ENCODE measurements at regions not wholly inside any gene's neighbourhood (a gene's known extent, or its start where the extent isn't known, plus 50 kb on each side); places are given as distances from the start of the nearest gene placed in this dataset.
A peak's percentile ranks its signal among the peaks of the same experiment; 100 is the strongest.

DNA sequence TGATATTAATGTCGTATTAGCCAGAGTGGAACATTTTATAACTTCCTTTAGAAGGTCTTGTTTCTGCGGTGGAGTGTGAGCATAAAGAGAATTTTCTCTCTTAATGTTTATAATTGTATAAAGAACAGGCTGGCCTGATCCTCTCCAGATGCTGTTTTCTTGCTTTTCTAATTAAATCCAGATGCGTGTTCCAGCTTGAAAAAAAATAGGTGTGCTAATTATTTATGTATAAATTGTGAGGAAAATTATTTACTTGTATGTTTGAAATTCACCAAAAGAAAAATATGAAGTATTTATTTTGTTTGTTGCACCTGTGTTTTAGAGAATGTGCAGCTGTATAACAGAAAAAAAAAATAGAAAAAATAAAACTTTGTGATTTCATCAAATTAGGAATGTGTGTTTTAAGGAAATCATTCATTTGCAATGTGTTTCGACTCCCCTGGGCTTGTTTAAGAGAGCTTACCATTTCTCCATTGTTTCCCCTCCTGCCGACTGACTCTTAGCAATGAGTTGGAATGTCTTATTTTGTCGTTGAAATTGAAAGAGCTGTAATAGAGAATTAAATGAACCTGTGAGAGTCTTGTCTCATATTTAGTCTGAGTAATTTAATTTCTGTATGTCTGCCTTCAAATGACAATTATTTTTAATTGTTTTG is 220.1 kb upstream of the NXPH2 start:
- DNase-seq (ENCODE audit: low read depth, low spot score), result no peak
- no peak overlapping the region for H3K27ac ChIP-seq

DNA sequence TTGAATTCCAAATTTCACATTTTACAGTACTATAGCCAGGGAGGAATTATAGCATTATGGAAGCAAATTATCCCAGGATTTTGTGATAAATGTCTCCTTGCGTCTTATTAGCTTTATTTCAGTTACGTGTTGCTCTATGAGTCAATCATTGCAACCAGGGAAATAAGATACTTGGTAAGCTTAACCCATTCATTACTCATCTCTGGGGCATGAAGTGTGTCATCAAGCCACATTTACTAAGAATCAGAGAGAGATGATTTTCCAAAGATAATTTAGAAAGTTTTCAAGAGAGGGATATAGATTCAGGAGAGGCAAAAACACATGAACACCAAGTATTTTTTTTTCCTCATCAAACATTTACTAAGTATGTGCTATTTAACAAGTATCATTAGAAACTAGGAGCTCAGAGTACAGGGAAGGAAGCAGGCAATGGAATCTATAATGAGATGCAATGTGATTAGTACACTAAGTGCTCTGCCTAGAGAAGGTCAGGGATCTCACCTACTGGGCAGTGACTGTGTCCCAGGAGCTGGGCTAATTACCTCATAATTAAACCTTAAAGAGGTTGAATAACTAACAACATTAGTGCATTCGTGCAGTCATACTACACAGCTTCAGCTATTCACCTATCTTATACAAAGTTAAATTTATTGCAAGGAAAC is 217.8 kb upstream of the NXPH2 start:
- H3K27ac ChIP-seq, result no peak overlapping the region
- DNase-seq (ENCODE audit: low read depth, low spot score), result peak; percentile 8

DNA sequence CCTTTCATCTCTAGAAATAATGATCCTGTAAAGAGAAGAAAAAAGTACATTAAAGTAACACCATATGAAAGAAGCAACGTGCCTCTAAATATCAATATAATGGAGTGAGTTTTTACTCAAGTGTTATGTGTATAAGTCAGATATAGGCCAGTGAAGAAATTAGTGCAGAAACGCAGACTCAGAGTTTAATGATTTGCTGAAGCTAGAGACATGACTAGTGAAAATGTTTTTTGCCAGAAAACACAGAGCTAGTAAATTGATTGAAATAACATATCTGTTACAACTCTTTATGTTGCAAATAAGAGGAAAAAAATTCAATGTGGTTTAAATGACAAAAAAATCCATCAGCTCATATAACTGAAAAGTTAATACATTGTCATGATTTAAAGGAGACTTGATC is 217.2 kb upstream of the NXPH2 start:
- DNase-seq (ENCODE audit: low read depth, low spot score), result no peak
- no peak overlapping the region for H3K27ac ChIP-seq

DNA sequence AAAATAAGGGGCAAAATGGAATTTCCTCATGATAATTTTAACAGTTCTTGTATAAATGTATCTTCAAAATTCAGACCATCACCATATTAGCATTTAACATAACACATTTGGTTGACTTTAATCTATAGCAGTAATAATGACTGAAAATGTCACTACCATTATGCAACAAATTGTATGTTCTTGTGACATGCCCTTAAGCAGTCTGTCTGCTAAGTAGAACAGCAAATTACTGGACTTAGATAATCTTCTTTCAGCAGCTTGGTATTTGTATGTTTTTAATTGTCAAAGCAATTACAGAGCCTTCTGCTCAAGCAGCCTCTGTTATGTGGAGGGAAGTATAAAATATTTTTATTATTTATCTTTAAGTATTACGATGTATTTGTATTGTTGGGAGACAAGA is 214.3 kb upstream of the NXPH2 start:
- DNase-seq (ENCODE audit: low read depth, low spot score), result no peak
- H3K27ac ChIP-seq, result no peak overlapping the region

DNA sequence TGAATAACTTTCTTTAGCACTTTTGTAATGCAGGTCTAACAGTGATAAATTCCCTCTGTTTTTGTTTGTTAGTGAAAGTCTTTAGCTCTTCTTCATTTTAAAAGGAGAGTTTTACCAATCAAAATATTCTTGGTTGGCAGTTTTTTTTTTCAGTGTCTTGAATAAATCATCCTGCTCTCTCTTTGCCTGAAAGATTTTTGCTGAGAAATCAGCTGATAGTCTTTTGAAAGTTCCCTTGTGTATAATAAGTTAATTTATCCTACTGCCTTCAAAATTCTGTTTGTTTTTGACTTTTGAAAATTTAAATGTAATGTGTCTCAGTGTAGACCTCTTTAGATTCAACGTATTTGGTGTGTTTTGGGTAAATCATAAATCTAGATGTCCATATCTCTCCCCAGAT is 205.7 kb upstream of the NXPH2 start:
- no peak for DNase-seq (ENCODE audit: low read depth, low spot score)
- no peak overlapping the region for H3K27ac ChIP-seq

DNA sequence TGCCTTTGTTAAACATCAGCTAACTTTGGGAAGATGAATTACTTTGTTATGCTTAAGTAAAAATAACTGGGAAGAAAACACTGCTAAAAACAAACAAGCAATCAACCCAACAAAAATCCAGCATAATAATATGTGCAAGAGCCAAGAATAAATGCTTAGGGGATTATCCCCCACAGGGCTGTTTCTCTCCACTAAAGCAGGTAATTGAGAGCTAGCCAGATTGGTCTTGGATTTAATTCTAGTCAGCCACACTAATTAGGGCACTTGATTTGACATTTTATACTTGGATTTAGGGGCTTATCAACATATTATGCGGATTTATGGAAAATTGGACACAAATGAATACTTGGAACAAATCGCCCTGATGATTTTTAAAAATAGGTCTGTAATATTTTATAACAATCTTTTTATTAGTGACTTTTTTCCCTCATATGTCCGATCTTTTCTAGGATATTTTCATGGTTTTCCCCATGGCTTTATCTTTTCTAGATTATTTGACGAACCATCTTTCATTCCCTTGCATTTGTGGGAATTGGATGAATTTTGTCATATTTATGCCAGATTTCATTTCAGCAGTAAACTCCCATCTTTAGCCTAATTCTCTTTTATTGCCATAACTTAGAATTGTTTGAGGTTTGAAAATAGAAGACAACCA is 199.1 kb upstream of the NXPH2 start:
- H3K27ac ChIP-seq, result no peak overlapping the region
- no peak for DNase-seq (ENCODE audit: low read depth, low spot score)

DNA sequence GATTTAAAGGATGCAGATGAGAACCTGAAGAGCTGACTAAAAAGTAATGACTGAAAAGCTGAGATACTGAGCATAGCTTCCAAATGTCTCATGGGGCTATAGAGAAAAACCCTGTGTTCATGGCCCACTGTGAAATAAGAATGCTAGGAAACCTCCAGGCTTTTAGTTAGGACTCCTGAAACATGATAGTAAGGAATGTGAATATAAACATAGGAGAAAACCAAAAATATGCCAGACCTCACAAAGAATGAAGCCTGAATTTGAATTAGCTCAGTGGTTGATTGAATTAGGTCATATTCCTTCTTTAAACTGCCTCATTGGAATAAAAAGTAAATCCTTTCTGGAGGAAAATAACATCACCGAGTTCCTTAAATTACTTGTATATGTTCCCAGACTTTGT is 194.5 kb upstream of the NXPH2 start:
- no peak overlapping the region for H3K27ac ChIP-seq
- DNase-seq (ENCODE audit: low read depth, low spot score), result no peak

DNA sequence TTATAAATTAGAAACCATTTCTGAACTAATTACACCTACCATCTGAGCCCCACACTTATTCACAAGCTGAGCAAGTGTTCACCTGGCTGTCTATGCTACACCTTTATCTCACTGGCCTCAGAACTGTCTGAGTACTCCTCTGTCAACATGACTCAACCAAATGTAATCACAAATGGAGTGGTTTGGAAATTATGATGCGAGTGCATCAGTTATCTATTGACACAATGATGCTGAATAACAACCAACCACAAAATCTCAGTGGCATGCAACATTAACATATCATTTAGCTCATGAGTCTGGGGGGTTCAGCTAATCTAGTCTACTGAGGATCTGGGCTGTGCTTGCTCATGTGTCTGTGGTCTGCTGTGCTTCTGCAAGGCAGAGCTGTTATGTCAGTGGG is 184.2 kb upstream of the NXPH2 start:
- DNase-seq (ENCODE audit: low read depth, low spot score), result no peak
- no peak overlapping the region for H3K27ac ChIP-seq

DNA sequence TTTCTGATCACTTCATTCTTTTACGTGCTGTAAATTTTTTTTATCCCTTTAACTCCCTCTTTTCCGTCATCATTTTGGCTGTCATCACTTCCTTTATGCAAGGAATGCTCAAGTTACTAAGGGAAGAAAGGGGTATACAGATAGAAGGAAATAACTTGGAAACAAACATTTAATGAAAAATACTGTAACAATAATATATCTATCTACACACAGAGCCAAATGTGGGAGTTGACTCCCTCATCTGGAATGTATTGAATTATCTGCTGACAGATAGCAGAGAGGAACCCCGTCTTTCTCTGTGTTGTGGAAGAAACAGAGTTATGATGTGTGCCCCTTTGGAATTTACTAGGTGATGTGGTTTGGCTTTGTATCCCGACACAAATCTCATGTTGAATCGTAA is 182.5 kb upstream of the NXPH2 start:
- DNase-seq (ENCODE audit: low read depth, low spot score), result no peak
- no peak overlapping the region for H3K27ac ChIP-seq

DNA sequence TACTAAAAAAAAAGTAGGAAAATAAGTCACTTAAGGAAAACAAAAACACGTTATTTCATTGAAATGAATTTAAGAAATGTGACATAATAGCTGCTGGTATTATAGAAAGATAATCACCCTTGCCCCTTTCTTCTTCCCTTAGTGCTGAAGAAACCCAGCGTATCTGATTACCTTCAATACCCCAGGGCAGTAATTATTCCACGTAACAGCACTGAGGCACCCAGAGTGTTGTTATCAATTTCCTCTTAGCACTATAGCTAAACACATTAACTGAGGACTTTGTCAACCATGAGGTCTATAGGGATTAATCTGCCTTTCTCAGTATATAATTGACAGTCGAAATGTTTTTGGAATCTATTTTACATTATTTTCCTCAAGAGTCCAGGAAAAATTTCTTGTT is 180.0 kb upstream of the NXPH2 start:
- no peak overlapping the region for H3K27ac ChIP-seq
- DNase-seq (ENCODE audit: low read depth, low spot score), result no peak

DNA sequence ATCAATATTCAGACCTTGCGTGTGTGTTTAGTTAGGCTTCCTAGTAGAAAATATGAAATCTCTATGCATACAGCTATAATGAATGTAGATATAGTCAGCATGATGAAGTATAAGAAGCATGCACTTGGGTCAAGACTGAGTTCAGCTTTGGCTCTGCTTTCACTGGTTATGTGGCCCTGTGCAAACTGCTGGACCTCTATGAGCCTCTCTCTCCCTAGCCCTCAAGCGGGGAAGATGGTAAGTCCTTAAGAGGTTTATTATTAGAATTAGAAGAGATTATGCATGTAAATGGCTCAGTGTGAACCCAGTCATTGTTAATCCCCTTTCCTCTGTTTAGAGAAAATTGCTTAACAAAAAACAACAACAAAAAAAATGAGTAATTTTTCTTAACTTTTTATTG is 178.8 kb upstream of the NXPH2 start:
- no peak for DNase-seq (ENCODE audit: low read depth, low spot score)
- no peak overlapping the region for H3K27ac ChIP-seq

DNA sequence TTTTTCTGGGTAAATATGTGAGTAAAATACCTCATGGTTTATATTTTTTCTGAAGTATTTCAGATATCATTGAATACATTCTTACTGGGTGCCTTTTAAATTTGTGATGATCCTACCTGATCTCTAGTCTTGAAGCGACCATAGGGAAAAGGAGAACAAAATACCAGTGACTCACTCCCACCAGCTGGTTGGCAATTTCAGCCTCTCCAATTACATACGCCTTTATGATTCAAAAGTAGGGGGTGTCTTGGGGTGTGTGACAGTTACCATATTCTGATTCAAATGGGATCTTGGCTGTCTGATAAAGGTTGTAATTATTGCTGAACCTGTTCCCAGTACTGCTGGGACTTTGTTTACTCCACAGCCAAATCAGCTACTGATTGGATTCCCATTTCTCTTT is 175.9 kb upstream of the NXPH2 start:
- H3K27ac ChIP-seq, result no peak overlapping the region
- no peak for DNase-seq (ENCODE audit: low read depth, low spot score)

DNA sequence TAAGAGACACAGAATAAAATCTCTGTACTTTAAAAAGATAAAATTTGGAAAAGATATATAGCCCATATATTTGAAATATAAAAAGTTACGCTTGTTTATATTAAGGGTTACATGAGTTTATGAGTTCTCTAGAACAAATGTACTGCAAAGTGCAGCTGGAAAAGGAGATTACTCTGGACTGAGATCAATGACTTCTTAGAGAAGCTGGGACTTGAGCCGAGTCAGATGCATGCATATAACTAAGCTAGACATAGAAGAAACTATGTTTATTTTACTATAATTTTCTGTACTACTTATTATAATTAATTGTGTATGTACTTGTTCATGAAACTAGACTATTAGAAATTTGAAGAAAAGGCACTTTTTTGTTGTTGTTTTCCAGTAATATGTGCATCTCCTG is 170.3 kb upstream of the NXPH2 start:
- DNase-seq (ENCODE audit: low read depth, low spot score), result no peak

DNA sequence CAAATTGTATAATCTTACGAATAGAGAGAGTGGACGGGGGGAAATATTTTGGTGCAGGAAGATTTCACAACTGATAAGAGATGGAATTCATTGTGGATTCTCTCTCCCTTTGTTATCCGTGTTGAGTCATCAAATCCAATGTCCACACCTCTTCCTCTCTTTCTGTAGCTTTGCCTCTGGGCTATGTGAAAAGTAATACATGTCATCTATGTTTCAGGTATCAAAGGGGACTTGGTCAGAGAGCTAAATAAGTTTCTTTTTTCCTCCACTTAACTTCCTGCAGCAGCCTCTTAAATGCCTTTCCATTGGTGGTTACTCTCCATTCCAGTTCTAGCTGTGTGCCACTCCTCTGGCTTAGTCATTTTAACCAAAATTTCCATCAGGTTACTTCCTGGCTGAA is 169.3 kb upstream of the NXPH2 start:
- H3K27ac ChIP-seq, result peak overlapping the region; percentile 53
- no peak for DNase-seq (ENCODE audit: low read depth, low spot score)

More for the DNA sequence above, 170.3 kb upstream of the NXPH2 start:
- H3K27ac ChIP-seq, result no peak overlapping the region

DNA sequence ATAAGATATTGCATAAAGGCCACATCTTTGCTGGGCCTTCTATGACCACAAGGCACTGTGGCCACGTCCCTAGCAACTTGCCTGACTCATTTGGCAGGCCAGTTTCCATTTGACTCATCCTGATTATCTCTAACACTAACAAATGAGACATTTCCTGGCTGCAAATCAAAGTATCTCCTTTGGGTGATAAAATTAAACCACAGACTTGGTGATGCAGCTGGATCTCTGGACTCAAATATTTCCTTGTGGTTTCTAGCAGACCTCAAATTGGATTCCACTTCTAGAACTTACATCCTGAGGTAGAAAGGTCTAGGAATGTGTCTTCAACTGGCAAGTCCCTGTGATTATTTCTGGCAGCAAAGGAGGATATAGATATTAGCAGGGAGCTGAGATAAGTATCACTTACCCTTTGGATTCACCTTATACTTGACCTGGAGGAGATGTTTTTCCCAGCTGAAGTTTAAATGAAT is 167.9 kb upstream of the NXPH2 start:
- peak; percentile 83 for DNase-seq (ENCODE audit: low read depth, low spot score)
- H3K27ac ChIP-seq, result peak overlapping the region; percentile 53

DNA sequence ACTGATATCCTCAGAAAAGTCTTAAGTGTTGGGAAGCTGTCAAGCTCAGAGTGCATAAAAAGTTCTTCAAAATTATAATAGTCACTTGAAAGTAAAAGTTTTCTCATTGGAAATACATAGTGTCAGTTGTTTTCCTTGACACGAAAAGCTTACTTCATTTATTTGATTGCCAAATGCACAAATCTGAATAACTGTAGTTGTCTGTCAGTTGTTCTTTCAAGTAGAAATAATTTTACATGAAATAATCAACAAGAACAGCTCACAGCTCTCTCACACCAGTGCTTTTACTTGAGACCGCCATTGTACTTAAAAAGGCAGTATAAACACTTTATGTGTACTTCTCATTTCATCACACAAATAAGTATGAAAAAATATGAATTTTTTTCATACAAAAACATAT is 163.3 kb upstream of the NXPH2 start:
- no peak for DNase-seq (ENCODE audit: low read depth, low spot score)
- H3K27ac ChIP-seq, result no peak overlapping the region

DNA sequence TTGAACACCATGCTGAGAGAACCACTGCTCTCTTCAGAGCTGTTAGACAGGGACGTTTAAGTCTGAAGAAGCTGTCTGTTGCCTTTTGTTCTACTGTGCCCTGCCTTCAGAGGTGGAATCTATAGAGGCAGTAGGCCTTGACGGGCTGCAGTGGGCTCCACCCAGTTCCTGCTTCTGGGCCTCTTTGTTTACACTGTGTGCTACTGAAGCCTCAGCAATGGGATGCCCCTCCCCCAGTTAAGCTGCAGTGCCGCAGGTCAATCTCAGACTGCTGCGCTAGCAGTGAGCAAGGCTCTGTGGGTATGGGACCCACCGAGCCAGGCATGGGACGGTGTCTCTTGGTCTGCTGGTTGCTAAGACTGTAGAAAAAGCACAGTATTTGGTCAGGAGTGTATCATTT is 162.3 kb upstream of the NXPH2 start:
- no peak for DNase-seq (ENCODE audit: low read depth, low spot score)
- no peak overlapping the region for H3K27ac ChIP-seq

DNA sequence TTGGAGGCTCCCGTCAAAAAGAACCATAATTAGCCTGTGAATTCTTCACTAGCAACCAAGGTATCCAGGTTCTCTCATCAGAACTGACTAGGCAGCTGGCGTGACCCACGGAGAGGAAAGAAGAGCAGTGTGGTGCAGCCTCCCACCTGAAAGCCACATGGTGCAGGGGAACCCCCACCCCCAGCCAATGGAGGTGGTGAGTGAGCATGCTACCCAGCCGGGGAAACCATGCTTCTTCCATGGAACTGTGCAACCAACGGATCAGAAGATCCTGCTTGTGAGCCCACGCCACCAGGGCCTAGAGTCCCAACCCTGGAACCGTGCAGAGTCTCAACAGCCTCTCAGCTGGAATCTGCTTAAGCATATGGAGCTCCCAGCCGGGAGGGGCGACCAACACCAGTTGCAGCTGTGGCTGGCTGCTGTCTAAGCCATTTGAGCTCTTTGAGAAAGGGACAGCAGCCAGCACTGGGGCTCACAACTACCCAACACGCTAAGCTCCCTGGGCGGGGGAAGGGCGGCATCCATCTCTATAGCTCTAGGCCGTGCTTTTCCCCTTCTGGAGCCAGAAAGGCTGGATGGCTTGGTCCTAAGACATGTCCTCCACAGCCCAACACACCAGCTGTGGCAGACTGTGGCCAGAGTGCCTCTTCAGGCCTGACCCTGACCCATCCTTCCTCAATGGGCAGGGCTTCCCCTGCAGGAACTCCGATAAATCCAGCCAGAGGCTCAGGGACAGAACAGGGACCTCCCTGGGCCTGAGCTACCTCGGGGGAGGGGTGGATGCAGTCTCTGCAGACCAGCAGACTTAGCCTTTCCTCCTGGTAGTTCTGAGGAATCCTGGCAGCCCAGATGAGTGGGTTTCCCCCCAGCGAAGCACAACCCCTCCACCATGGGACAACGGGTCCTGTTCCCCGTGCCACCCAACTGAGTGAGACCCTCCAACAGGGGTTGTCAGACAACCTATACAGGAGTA is 151.4 kb upstream of the NXPH2 start:
- no peak overlapping the region for H3K27ac ChIP-seq
- no peak for DNase-seq (ENCODE audit: low read depth, low spot score)

DNA sequence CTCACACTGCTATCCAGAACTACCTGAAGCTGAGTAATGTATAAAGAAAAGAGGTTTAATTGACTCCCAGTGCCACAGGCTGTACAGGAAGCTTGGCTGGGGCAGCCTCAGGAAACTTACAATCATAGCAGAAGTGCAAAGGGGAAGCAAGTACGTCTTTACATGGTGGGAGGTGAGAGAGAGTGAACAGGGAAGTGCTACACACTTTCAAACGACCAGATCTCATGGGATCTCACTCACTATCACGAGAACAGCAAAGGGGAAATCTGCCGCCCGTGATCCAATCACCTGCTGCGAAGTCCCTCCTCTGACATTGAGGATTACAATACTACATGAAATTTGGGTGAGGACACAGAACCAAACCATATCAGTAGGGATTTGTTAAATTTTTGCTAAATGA is 150.4 kb upstream of the NXPH2 start:
- H3K27ac ChIP-seq, result no peak overlapping the region
- DNase-seq (ENCODE audit: low read depth, low spot score), result no peak

DNA sequence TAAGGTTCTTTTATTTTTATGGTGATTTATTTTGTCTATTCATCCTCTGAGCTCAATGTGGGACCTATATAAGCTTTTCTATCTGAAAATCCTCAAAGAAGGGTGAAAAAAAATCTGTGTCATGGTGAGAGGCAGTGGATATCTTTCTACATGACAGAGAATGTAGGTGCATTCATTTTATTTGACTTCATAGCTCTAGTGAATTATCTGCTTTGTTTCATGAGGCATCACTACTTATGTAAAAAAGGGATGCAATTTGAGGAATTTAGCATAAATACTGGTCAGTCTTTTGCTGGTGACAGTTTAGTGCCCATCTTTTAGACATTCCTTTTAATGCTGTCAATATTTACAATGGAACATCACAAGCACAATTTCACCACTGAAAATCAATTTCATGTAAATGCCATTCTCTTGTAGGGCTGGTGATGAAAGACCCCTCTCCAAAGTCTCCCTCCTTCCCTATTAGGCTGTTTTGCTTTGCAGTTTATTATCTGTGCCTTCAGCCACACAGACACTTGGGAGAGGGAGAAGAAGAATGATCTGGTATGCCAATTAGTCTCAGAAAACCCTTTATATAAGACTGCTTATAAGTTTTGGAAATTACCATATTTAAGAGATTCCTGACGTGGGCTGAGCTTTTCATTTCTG is 148.3 kb upstream of the NXPH2 start:
- H3K27ac ChIP-seq, result no peak overlapping the region

More for the DNA sequence above, 148.3 kb upstream of the NXPH2 start:
- DNase-seq (ENCODE audit: low read depth, low spot score), result no peak
